HEK293 (cell line): ENCODE measurements at regions not wholly inside any gene's neighbourhood (a gene's known extent, or its start where the extent isn't known, plus 50 kb on each side); places are given as distances from the start of the nearest gene placed in this dataset.

Experiments used
- CTCF ChIA-PET: fragments of 350-600 bp; formaldehyde crosslinking; extraction: SDS; loops from one replicate; lab custom pipeline; 2021; ENCODE audit warnings: antibody characterized with exemption; lab: Yijun Ruan, JAX
- POLR2A ChIA-PET: fragments of 300-600 bp; formaldehyde crosslinking; extraction: SDS; loops from one replicate; lab custom pipeline; 2020; ENCODE audit warnings: antibody characterized with exemption, inconsistent platforms; lab: Yijun Ruan, JAX
- H3K27ac ChIP-seq: fragments of 200-500 bp; sonication (Bioruptor generic); 2 replicates; pipeline ENCODE4 v1.5.1; 2014; ENCODE audit warnings: low read depth, low read length, control low read depth, inconsistent platforms; ENCODE audit errors: extremely low read depth
- H3K36me3 ChIP-seq, 2 experiments: fragments of 200-500 bp in 1 of 2; sonication (Bioruptor generic) in 1 of 2; 1 replicate in 1 of 2; 2 replicates in 1 of 2; pipeline ENCODE4 v1.5.1; 2014 to 2017; ENCODE audit warnings: inconsistent platforms in 2 of 2, low read length in 2 of 2; ENCODE audit not compliant: control insufficient read depth in 2 of 2, insufficient read depth in 1 of 2
- H3K4me1 ChIP-seq: fragments of 200-500 bp; sonication (Bioruptor generic); 2 replicates; pipeline ENCODE4 v1.5.1; 2014; ENCODE audit warnings: mild to moderate bottlenecking, low read length, inconsistent platforms; ENCODE audit not compliant: control insufficient read depth, insufficient read depth
- H3K4me3 ChIP-seq: 2 replicates; pipeline ENCODE4 v1.5.1; 2011; ENCODE audit warnings: low read depth, mild to moderate bottlenecking, control low read depth, low read length, moderate library complexity
- H3K9me3 ChIP-seq: fragments of 200-500 bp; sonication (Bioruptor generic); 2 replicates; pipeline ENCODE4 v1.5.1; 2014; ENCODE audit warnings: low read depth, low read length, inconsistent platforms; ENCODE audit not compliant: control insufficient read depth, insufficient read depth
- GLI2 ChIP-seq: fragments of 450-650 bp; formaldehyde crosslinking; IDR thresholded peaks from 2 replicates; pipeline ENCODE4; 2017; ENCODE audit warnings: missing biosample characterization, missing genetic modification characterization, low read depth, borderline replicate concordance
- GLI4 ChIP-seq: fragments of 450-650 bp; formaldehyde crosslinking; IDR thresholded peaks from 2 replicates; pipeline ENCODE4 v1.5.1; 2016; ENCODE audit warnings: missing biosample characterization, missing genetic modification characterization
- HOXC10 ChIP-seq: sonication (generic); formaldehyde crosslinking; IDR thresholded peaks from 2 replicates; pipeline ENCODE4 v1.8.1; 2023; ENCODE audit warnings: mild to moderate bottlenecking, missing genetic modification reagents
- MZF1 ChIP-seq: fragments of 450-650 bp; formaldehyde crosslinking; IDR thresholded peaks from 2 replicates; pipeline ENCODE4 v1.5.1; 2017; ENCODE audit warnings: missing biosample characterization, missing genetic modification characterization, borderline replicate concordance
- PRDM1 ChIP-seq: fragments of 450-650 bp; formaldehyde crosslinking; IDR thresholded peaks from 2 replicates; pipeline ENCODE4; 2016; ENCODE audit warnings: missing biosample characterization, missing genetic modification characterization
- RBAK ChIP-seq: fragments of 450-650 bp; formaldehyde crosslinking; IDR thresholded peaks from 2 replicates; pipeline ENCODE4 v1.5.1; 2016; ENCODE audit warnings: missing biosample characterization, missing genetic modification characterization
- ZBTB20 ChIP-seq: fragments of 450-650 bp; formaldehyde crosslinking; IDR thresholded peaks from 2 replicates; pipeline ENCODE4 v1.5.1; 2016; ENCODE audit warnings: missing biosample characterization, missing genetic modification characterization
- ZIC2 ChIP-seq: fragments of 450-650 bp; formaldehyde crosslinking; IDR thresholded peaks from 2 replicates; pipeline ENCODE4 v1.5.1; 2016; ENCODE audit warnings: missing biosample characterization, missing genetic modification characterization
- ZNF133 ChIP-seq: fragments of 450-650 bp; formaldehyde crosslinking; IDR thresholded peaks from 2 replicates; pipeline ENCODE4 v1.5.1; 2016; ENCODE audit warnings: missing biosample characterization, missing genetic modification characterization
- ZNF416 ChIP-seq: fragments of 450-650 bp; formaldehyde crosslinking; IDR thresholded peaks from 2 replicates; pipeline ENCODE4 v1.5.1; 2016; ENCODE audit warnings: missing biosample characterization, missing genetic modification characterization
- ZNF514 ChIP-seq: fragments of 450-650 bp; formaldehyde crosslinking; IDR thresholded peaks from 2 replicates; pipeline ENCODE4 v1.5.1; 2016; ENCODE audit warnings: missing biosample characterization, missing genetic modification characterization
- ZNF555 ChIP-seq: fragments of 450-650 bp; formaldehyde crosslinking; conservative IDR thresholded peaks from 2 replicates; pipeline ENCODE4 v1.5.1; 2017; ENCODE audit warnings: missing biosample characterization, mild to moderate bottlenecking, missing genetic modification characterization, inconsistent platforms
- ZNF777 ChIP-seq: fragments of 450-650 bp; formaldehyde crosslinking; IDR thresholded peaks from 2 replicates; pipeline ENCODE4 v1.5.1; 2017; ENCODE audit warnings: missing biosample characterization, missing genetic modification characterization, borderline replicate concordance
- ZNF785 ChIP-seq: fragments of 450-650 bp; formaldehyde crosslinking; IDR thresholded peaks from 2 replicates; pipeline ENCODE4 v1.5.1; 2016; ENCODE audit warnings: missing biosample characterization, missing genetic modification characterization
- TF ChIP-seq, protein P1 (sequence below): fragments of 450-650 bp; formaldehyde crosslinking; IDR thresholded peaks from 2 replicates; pipeline ENCODE4 v1.5.1; 2016; ENCODE audit warnings: missing biosample characterization, missing genetic modification characterization
- TF ChIP-seq, protein P2 (sequence below): fragments of 450-650 bp; formaldehyde crosslinking; IDR thresholded peaks from 2 replicates; pipeline ENCODE4 v1.5.1; 2016; ENCODE audit warnings: missing biosample characterization, missing genetic modification characterization, borderline replicate concordance
- TF ChIP-seq, protein P3 (sequence below): fragments of 450-650 bp; formaldehyde crosslinking; IDR thresholded peaks from 2 replicates; pipeline ENCODE4 v1.5.1; 2016; ENCODE audit warnings: missing biosample characterization, missing genetic modification characterization
- TF ChIP-seq, protein P4 (sequence below): fragments of 450-650 bp; formaldehyde crosslinking; IDR thresholded peaks from 2 replicates; pipeline ENCODE4 v1.5.1; 2016; ENCODE audit warnings: missing biosample characterization, missing genetic modification characterization
- TF ChIP-seq, protein P5 (sequence below): fragments of 450-650 bp; formaldehyde crosslinking; conservative IDR thresholded peaks from 2 replicates; pipeline ENCODE4 v1.5.1; 2016; ENCODE audit warnings: low read depth, missing biosample characterization, missing genetic modification characterization
- TF ChIP-seq, protein P6 (sequence below): fragments of 450-650 bp; formaldehyde crosslinking; IDR thresholded peaks from 2 replicates; pipeline ENCODE4 v1.5.1; 2016; ENCODE audit warnings: missing biosample characterization, missing genetic modification characterization

DNA sequence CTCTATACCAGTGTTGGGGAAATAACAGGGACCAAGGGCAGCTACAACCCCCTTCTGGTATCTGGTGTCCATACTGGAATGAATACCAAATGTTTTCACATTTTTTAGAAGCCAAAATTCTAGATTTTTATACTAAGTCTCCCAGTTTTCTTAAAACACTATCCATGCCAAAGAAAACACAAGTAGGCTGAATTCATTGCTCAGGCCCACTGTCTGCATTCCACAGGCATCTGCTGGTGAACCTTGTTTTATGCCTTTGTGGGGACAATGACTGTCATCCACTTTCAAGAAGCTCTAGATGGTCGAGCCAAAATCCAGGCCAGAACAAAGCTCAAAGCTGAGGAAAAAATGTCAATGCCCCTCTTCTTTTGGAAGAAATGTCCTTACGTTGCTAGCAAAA, 213.4 kb upstream of the RASGEF1B start (continued):
- TF ChIP-seq ZNF777 (tag by site-specific recombination) = no peak
- TF ChIP-seq ZNF133 = no peak
- no peak for TF ChIP-seq ZNF514 (tag by site-specific recombination)
- TF ChIP-seq ZNF785 (tag by site-specific recombination) = no peak
- no peak for TF ChIP-seq PRDM1 (tag by site-specific recombination)
- TF ChIP-seq, all 188 proteins: peak for 0

DNA sequence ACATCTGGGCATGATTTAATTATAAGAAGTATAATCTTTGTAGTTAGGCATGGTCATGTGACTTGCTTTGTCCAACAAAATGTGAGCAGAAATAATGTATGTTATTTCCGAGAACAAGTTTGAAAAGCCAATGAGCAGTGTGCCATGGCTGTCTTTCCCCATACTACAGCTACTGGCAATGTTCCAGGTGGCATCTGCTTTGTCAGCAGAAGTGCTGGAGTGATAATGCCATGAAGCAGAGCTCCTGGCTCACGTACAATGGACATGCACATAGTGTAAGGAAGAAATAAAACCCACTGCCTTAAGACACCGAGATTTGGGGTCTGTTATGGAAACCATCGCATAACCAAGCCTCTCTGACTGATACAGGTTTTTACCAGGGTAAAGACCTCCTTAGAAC, 212.6 kb upstream of the RASGEF1B start:
- ChIA-PET CTCF (interaction anchor here (0.6 kb wide), 1 partner anchor 27 kb away, joined by 3 read pairs; no protein-coding TSS in a partner anchor), POLR2A (no interaction called here)
- Histone ChIP-seq H3K4me1 (no peaks in the 10 kb centered on the region), H3K4me3 (no peak overlapping the region), H3K36me3 (no peaks in the 10 kb centered on the region), H3K9me3 (no peaks in the 10 kb centered on the region), H3K27ac (no peak overlapping the region)
- TF ChIP-seq GLI2 (tag by site-specific recombination) = no peak
- no peak for TF ChIP-seq MZF1 (tag by site-specific recombination)
- no peak for TF ChIP-seq ZNF555 (tag by site-specific recombination)
- TF ChIP-seq, protein P1, sequence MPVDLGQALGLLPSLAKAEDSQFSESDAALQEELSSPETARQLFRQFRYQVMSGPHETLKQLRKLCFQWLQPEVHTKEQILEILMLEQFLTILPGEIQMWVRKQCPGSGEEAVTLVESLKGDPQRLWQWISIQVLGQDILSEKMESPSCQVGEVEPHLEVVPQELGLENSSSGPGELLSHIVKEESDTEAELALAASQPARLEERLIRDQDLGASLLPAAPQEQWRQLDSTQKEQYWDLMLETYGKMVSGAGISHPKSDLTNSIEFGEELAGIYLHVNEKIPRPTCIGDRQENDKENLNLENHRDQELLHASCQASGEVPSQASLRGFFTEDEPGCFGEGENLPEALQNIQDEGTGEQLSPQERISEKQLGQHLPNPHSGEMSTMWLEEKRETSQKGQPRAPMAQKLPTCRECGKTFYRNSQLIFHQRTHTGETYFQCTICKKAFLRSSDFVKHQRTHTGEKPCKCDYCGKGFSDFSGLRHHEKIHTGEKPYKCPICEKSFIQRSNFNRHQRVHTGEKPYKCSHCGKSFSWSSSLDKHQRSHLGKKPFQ = no peak
- no peak for TF ChIP-seq ZIC2 (tag by site-specific recombination)
- TF ChIP-seq, protein P2, sequence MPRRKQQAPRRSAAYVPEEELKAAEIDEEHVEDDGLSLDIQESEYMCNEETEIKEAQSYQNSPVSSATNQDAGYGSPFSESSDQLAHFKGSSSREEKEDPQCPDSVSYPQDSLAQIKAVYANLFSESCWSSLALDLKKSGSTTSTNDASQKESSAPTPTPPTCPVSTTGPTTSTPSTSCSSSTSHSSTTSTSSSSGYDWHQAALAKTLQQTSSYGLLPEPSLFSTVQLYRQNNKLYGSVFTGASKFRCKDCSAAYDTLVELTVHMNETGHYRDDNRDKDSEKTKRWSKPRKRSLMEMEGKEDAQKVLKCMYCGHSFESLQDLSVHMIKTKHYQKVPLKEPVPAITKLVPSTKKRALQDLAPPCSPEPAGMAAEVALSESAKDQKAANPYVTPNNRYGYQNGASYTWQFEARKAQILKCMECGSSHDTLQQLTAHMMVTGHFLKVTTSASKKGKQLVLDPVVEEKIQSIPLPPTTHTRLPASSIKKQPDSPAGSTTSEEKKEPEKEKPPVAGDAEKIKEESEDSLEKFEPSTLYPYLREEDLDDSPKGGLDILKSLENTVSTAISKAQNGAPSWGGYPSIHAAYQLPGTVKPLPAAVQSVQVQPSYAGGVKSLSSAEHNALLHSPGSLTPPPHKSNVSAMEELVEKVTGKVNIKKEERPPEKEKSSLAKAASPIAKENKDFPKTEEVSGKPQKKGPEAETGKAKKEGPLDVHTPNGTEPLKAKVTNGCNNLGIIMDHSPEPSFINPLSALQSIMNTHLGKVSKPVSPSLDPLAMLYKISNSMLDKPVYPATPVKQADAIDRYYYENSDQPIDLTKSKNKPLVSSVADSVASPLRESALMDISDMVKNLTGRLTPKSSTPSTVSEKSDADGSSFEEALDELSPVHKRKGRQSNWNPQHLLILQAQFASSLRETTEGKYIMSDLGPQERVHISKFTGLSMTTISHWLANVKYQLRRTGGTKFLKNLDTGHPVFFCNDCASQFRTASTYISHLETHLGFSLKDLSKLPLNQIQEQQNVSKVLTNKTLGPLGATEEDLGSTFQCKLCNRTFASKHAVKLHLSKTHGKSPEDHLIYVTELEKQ = no peak
- TF ChIP-seq ZNF416 (tag by site-specific recombination) = no peak
- TF ChIP-seq, protein P3, sequence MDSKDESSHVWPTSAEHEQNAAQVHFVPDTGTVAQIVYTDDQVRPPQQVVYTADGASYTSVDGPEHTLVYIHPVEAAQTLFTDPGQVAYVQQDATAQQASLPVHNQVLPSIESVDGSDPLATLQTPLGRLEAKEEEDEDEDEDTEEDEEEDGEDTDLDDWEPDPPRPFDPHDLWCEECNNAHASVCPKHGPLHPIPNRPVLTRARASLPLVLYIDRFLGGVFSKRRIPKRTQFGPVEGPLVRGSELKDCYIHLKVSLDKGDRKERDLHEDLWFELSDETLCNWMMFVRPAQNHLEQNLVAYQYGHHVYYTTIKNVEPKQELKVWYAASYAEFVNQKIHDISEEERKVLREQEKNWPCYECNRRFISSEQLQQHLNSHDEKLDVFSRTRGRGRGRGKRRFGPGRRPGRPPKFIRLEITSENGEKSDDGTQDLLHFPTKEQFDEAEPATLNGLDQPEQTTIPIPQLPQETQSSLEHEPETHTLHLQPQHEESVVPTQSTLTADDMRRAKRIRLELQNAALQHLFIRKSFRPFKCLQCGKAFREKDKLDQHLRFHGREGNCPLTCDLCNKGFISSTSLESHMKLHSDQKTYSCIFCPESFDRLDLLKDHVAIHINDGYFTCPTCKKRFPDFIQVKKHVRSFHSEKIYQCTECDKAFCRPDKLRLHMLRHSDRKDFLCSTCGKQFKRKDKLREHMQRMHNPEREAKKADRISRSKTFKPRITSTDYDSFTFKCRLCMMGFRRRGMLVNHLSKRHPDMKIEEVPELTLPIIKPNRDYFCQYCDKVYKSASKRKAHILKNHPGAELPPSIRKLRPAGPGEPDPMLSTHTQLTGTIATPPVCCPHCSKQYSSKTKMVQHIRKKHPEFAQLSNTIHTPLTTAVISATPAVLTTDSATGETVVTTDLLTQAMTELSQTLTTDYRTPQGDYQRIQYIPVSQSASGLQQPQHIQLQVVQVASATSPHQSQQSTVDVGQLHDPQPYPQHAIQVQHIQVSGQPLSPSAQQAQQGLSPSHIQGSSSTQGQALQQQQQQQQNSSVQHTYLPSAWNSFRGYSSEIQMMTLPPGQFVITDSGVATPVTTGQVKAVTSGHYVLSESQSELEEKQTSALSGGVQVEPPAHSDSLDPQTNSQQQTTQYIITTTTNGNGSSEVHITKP = no peak
- no peak for TF ChIP-seq ZBTB20

DNA sequence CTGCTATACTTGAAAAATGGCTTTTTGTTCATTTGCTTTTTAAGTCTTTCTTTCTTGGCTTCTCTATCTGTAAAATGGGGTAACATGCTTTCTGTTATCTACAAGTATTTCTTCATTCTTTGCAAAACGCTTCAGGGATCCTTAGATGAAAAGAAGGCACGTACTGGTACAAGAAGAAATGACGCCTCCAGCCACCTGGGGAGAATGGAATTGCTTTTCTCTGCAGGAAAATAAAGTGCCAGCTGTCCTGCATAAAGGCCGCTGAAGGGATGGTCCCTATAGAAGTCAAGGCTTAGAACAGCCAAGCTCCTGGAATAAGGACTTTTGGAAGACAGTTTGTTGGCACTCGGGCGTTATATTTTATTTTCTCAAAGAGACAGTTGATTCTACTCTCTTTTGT, 210.8 kb upstream of the RASGEF1B start:
- Histone ChIP-seq H3K4me3 (no peak overlapping the region), H3K4me1 (no peaks in the 10 kb centered on the region), H3K36me3 (no peaks in the 10 kb centered on the region), H3K27ac (no peak overlapping the region), H3K9me3 (no peaks in the 10 kb centered on the region)
- POLR2A ChIA-PET = no interaction called here
- CTCF ChIA-PET = no interaction called here
- TF ChIP-seq, protein P4, sequence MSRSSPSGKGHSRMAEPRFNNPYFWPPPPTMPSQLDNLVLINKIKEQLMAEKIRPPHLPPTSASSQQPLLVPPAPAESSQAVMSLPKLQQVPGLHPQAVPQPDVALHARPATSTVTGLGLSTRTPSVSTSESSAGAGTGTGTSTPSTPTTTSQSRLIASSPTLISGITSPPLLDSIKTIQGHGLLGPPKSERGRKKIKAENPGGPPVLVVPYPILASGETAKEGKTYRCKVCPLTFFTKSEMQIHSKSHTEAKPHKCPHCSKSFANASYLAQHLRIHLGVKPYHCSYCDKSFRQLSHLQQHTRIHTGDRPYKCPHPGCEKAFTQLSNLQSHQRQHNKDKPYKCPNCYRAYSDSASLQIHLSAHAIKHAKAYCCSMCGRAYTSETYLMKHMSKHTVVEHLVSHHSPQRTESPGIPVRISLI (tag by site-specific recombination) = no peak
- no peak for TF ChIP-seq RBAK (tag by site-specific recombination)
- TF ChIP-seq, protein P5, sequence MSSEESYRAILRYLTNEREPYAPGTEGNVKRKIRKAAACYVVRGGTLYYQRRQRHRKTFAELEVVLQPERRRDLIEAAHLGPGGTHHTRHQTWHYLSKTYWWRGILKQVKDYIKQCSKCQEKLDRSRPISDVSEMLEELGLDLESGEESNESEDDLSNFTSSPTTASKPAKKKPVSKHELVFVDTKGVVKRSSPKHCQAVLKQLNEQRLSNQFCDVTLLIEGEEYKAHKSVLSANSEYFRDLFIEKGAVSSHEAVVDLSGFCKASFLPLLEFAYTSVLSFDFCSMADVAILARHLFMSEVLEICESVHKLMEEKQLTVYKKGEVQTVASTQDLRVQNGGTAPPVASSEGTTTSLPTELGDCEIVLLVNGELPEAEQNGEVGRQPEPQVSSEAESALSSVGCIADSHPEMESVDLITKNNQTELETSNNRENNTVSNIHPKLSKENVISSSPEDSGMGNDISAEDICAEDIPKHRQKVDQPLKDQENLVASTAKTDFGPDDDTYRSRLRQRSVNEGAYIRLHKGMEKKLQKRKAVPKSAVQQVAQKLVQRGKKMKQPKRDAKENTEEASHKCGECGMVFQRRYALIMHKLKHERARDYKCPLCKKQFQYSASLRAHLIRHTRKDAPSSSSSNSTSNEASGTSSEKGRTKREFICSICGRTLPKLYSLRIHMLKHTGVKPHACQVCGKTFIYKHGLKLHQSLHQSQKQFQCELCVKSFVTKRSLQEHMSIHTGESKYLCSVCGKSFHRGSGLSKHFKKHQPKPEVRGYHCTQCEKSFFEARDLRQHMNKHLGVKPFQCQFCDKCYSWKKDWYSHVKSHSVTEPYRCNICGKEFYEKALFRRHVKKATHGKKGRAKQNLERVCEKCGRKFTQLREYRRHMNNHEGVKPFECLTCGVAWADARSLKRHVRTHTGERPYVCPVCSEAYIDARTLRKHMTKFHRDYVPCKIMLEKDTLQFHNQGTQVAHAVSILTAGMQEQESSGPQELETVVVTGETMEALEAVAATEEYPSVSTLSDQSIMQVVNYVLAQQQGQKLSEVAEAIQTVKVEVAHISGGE (tag by site-specific recombination) = no peak
- no peak for TF ChIP-seq HOXC10
- TF ChIP-seq GLI4 (tag by site-specific recombination) = no peak
- TF ChIP-seq, protein P6, sequence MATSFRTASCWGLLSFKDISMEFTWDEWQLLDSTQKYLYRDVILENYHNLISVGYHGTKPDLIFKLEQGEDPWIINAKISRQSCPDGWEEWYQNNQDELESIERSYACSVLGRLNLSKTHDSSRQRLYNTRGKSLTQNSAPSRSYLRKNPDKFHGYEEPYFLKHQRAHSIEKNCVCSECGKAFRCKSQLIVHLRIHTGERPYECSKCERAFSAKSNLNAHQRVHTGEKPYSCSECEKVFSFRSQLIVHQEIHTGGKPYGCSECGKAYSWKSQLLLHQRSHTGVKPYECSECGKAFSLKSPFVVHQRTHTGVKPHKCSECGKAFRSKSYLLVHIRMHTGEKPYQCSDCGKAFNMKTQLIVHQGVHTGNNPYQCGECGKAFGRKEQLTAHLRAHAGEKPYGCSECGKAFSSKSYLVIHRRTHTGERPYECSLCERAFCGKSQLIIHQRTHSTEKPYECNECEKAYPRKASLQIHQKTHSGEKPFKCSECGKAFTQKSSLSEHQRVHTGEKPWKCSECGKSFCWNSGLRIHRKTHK (tag by site-specific recombination) = no peak
